HG03108 (cell line): ENCODE measurements at regions not wholly inside any gene's neighbourhood (a gene's known extent, or its start where the extent isn't known, plus 50 kb on each side); places are given as distances from the start of the nearest gene placed in this dataset.
"Not testable (repeated sequence)": the region's sequence is repeated elsewhere in the genome, so short reads cannot be mapped to it uniquely, and the experiment has no call there.

Experiments
- ATAC-seq: cut with Tn5 transposase; IDR thresholded peaks from one replicate; pipeline ENCODE4 v1.9.1; 2021; ENCODE audit warnings: moderate library complexity; ENCODE audit not compliant: unreplicated experiment

- ATAC-seq = no peak
These were observed 109.5 kb upstream of the MAN2A1 start for GRCh38 chr5:109580225-109580624.

GRCh38 chr5:109575506-109575905 lies 114.2 kb upstream of the MAN2A1 start:
- no peak for ATAC-seq

- ATAC-seq = no peak
These were observed 114.7 kb upstream of the MAN2A1 start for GRCh38 chr5:109574985-109575384.

- ATAC-seq = no peak
These were observed 116.0 kb upstream of the MAN2A1 start for GRCh38 chr5:109573766-109574165.

GRCh38 chr5:109573256-109573655 lies 116.5 kb upstream of the MAN2A1 start:
- no peak for ATAC-seq

GRCh38 chr5:109571785-109572184 lies 117.9 kb upstream of the MAN2A1 start:
- ATAC-seq = no peak

- ATAC-seq = no peak
These were observed 119.3 kb upstream of the MAN2A1 start for GRCh38 chr5:109570362-109570874.

GRCh38 chr5:109567374-109568044 lies 122.2 kb upstream of the MAN2A1 start:
- no peak for ATAC-seq

GRCh38 chr5:109566361-109566760 lies 123.4 kb upstream of the MAN2A1 start:
- ATAC-seq = no peak

- ATAC-seq = no peak
These were observed 126.0 kb upstream of the MAN2A1 start for GRCh38 chr5:109563739-109564138.

GRCh38 chr5:109563189-109563588 lies 126.5 kb upstream of the MAN2A1 start:
- no peak for ATAC-seq

- ATAC-seq = no peak
These were observed 127.3 kb upstream of the MAN2A1 start for GRCh38 chr5:109562441-109562840.

GRCh38 chr5:109561447-109561846 lies 128.3 kb upstream of the MAN2A1 start:
- ATAC-seq = no peak

- ATAC-seq = no peak
These were observed 129.2 kb upstream of the MAN2A1 start for GRCh38 chr5:109560554-109560953.

GRCh38 chr5:109558952-109559351 lies 130.8 kb upstream of the MAN2A1 start:
- no peak for ATAC-seq

GRCh38 chr5:109558364-109558763 lies 131.4 kb upstream of the MAN2A1 start:
- no peak for ATAC-seq

GRCh38 chr5:109553846-109554245 lies 135.9 kb upstream of the MAN2A1 start:
- no peak for ATAC-seq

GRCh38 chr5:109551234-109551633 lies 138.5 kb upstream of the MAN2A1 start:
- not testable (repeated sequence) for ATAC-seq

GRCh38 chr5:109550077-109550476 lies 139.7 kb upstream of the MAN2A1 start:
- no peak for ATAC-seq

GRCh38 chr5:109546461-109546860 lies 136.7 kb upstream of the PJA2 start:
- ATAC-seq = no peak

- not testable (repeated sequence) for ATAC-seq
These were observed 135.1 kb upstream of the PJA2 start for GRCh38 chr5:109544873-109545272.

GRCh38 chr5:109538692-109539091 lies 128.9 kb upstream of the PJA2 start:
- not testable (repeated sequence) for ATAC-seq

GRCh38 chr5:109535090-109535489 lies 125.3 kb upstream of the PJA2 start:
- ATAC-seq = not testable (repeated sequence)
